Vagina (tissue), 2 donors: ENCODE measurements at regions not wholly inside any gene's neighbourhood (a gene's known extent, or its start where the extent isn't known, plus 50 kb on each side); places are given as distances from the start of the nearest gene placed in this dataset.

Experiments used
- DNase-seq, 2 donors: peaks; one replicate each; pipeline ENCODE4 v3.0.0-alpha.2; 2017; ENCODE audit errors: extremely low spot score in 2 of 2
- H3K27ac ChIP-seq: fragments of 200-600 bp; sonication (generic); one replicate; pipeline ENCODE4 v1.5.1; 2019
- H3K27me3 ChIP-seq: fragments of 200-600 bp; sonication (generic); one replicate; pipeline ENCODE4 v1.5.1; 2019
- H3K36me3 ChIP-seq, 2 donors: fragments of 200-600 bp; sonication (generic); one replicate each; pipeline ENCODE4 v1.5.1; 2017 to 2019
- H3K4me1 ChIP-seq: fragments of 200-600 bp; sonication (generic); one replicate; pipeline ENCODE4 v1.5.1; 2019
- H3K4me3 ChIP-seq, 2 donors: fragments of 200-600 bp; sonication (generic); 1 replicate in 1 of 2; 2 replicates in 1 of 2; pipeline ENCODE4 v1.5.1; 2016 to 2019
- H3K9me3 ChIP-seq: fragments of 200-600 bp; sonication (generic); one replicate; pipeline ENCODE4 v1.5.1; 2019
- POLR2A ChIP-seq, 2 donors: fragments of 450-650 bp; IDR thresholded peaks; one replicate each; pipeline ENCODE4 v1.6.1; 2017; ENCODE audit warnings: antibody characterized with exemption in 2 of 2, mild to moderate bottlenecking in 2 of 2, moderate library complexity in 2 of 2
- POLR2AphosphoS5 ChIP-seq, 2 donors: sonication (generic); formaldehyde crosslinking; IDR thresholded peaks; one replicate each; pipeline ENCODE4 v1.9.0; 2017; ENCODE audit warnings: antibody characterized with exemption in 2 of 2, mild to moderate bottlenecking in 2 of 2, low read depth in 1 of 2; ENCODE audit not compliant: insufficient read depth in 1 of 2
- intact Hi-C: fragments of 100-400 bp; cut with DNase I; formaldehyde crosslinking; loops from one replicate; pipeline ENCODE4 v1.15.1; 2023
- TF ChIP-seq, protein P1 (sequence below), 3 experiments: fragments of 450-650 bp in 2 of 3; fragments of 200-600 bp in 1 of 3; sonication (generic) in 1 of 3; IDR thresholded peaks; one replicate each; pipeline ENCODE4 v1.5.1; 2017 to 2019; ENCODE audit warnings: antibody characterized with exemption in 3 of 3, mild to moderate bottlenecking in 2 of 3, moderate library complexity in 2 of 3

DNA sequence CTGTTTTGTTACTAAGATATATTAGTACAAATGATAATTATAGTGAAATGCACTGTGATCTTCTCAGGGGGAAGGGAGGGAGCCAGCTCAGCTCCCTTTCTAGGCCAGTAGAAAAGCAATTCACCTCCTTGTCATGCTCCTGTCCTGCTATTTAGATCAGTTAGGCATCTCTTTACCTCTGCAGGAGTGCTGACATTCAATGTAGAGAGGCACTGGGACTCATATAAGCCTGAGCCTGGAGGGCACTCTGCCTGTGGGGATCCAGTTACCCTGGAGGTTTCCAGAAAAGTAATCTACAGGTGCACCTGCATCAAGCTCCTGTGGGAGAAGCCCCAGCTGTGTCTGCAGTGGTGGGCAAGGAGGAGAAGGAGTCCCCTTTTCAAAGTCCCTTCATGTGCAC, 277.0 kb downstream of the CPS1 start:
- Histone ChIP-seq H3K27ac (no peak overlapping the region), H3K9me3 (no peaks in the 10 kb centered on the region), H3K27me3 (no peaks in the 10 kb centered on the region), H3K36me3 (no peaks in the 10 kb centered on the region), H3K4me1 (no peaks in the 10 kb centered on the region), H3K4me3 (no peak overlapping the region)
- TF ChIP-seq POLR2AphosphoS5 (IDR thresholded peaks at IDR 0.05; ENCODE audit: insufficient read depth in 1 of 2, low read depth in 1 of 2) (no peak), POLR2A (IDR thresholded peaks at IDR 0.05) (no peak)
- TF ChIP-seq, protein P1, sequence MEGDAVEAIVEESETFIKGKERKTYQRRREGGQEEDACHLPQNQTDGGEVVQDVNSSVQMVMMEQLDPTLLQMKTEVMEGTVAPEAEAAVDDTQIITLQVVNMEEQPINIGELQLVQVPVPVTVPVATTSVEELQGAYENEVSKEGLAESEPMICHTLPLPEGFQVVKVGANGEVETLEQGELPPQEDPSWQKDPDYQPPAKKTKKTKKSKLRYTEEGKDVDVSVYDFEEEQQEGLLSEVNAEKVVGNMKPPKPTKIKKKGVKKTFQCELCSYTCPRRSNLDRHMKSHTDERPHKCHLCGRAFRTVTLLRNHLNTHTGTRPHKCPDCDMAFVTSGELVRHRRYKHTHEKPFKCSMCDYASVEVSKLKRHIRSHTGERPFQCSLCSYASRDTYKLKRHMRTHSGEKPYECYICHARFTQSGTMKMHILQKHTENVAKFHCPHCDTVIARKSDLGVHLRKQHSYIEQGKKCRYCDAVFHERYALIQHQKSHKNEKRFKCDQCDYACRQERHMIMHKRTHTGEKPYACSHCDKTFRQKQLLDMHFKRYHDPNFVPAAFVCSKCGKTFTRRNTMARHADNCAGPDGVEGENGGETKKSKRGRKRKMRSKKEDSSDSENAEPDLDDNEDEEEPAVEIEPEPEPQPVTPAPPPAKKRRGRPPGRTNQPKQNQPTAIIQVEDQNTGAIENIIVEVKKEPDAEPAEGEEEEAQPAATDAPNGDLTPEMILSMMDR (IDR thresholded peaks at IDR 0.05) = no peak
- no peak for DNase-seq
- intact Hi-C loops = no loop called here

DNA sequence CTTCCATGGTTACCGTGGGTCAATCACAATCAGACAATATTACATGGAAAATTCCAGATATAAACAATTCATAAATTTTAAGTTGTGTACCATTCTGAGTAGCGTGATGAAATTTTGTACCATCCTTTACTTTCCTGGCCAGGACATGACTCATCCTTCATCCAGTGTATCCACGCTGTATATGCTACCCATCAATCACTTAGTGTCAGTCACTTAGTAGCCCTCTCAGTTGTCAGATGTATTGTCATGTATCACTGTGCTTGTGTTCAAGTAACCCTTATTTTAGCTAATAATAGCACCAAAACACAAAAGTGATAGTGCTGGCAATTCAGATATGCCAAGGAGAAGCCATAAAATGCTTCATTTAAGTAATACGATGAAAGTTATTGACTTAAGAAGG, 282.6 kb downstream of the CPS1 start:
- Histone ChIP-seq H3K36me3 (no peaks in the 10 kb centered on the region), H3K4me3 (no peak overlapping the region), H3K4me1 (no peaks in the 10 kb centered on the region), H3K27me3 (no peaks in the 10 kb centered on the region), H3K9me3 (no peaks in the 10 kb centered on the region), H3K27ac (no peak overlapping the region)
- intact Hi-C loops = no loop called here
- TF ChIP-seq POLR2AphosphoS5 (IDR thresholded peaks at IDR 0.05; ENCODE audit: insufficient read depth in 1 of 2, low read depth in 1 of 2) = no peak
- TF ChIP-seq, protein P1 (IDR thresholded peaks at IDR 0.05) = no peak
- TF ChIP-seq POLR2A (IDR thresholded peaks at IDR 0.05) = no peak
- DNase-seq = no peak

DNA sequence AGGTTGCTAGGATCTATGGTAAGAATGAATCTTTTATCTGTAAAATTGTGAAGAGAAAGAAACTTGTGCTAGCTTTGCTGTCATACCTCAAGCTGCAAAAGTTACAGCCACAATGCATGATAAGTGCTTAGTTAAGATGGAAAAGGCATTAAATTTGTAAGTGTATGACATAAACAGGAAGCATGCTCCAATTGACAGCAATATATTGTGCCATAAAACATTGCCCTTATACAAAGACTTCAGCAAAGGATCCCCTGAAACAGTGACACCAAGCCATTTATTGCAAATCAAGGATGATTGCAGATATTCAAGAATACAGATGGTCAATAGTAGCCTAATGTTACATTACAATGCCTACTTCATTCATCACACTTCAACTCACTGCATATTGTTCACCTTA, 283.1 kb downstream of the CPS1 start:
- H3K4me1 ChIP-seq = no peaks in the 10 kb centered on the region
- H3K4me3 ChIP-seq = no peak overlapping the region
- H3K27ac ChIP-seq = no peak overlapping the region
- TF ChIP-seq, protein P1 (IDR thresholded peaks at IDR 0.05) = no peak
- TF ChIP-seq POLR2A (IDR thresholded peaks at IDR 0.05) (no peak), POLR2AphosphoS5 (IDR thresholded peaks at IDR 0.05; ENCODE audit: insufficient read depth in 1 of 2, low read depth in 1 of 2) (no peak)
- no peaks in the 10 kb centered on the region for H3K9me3 ChIP-seq
- intact Hi-C loops = no loop called here
- H3K27me3 ChIP-seq = no peaks in the 10 kb centered on the region
- DNase-seq = no peak
- H3K36me3 ChIP-seq = no peaks in the 10 kb centered on the region

DNA sequence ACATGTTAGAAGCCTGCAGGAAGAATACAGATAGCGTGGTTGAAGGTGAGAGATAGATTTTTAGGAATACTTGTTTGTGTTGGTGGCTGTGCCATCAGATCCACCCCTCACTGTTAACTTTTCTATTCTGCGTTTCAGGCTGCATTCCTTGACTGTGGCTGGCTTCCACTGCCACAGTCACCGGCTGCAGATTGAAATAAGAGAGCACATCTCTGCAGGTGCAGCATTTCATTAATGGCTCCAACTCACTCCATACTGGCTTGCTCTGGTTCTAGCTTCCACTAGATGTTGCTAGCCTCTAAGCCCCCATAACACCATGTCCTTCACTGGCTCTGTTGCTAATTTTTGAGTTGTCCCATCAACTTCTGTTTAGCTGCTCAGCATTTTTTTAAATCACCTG, 286.5 kb downstream of the CPS1 start:
- no peaks in the 10 kb centered on the region for H3K9me3 ChIP-seq
- no peaks in the 10 kb centered on the region for H3K27me3 ChIP-seq
- DNase-seq = no peak
- H3K27ac ChIP-seq = no peak overlapping the region
- intact Hi-C loops = no loop called here
- no peaks in the 10 kb centered on the region for H3K4me1 ChIP-seq
- no peaks in the 10 kb centered on the region for H3K36me3 ChIP-seq
- no peak overlapping the region for H3K4me3 ChIP-seq
- TF ChIP-seq POLR2AphosphoS5 (IDR thresholded peaks at IDR 0.05; ENCODE audit: insufficient read depth in 1 of 2, low read depth in 1 of 2) = no peak
- TF ChIP-seq, protein P1 (IDR thresholded peaks at IDR 0.05) = no peak
- no peak for TF ChIP-seq POLR2A (IDR thresholded peaks at IDR 0.05)

DNA sequence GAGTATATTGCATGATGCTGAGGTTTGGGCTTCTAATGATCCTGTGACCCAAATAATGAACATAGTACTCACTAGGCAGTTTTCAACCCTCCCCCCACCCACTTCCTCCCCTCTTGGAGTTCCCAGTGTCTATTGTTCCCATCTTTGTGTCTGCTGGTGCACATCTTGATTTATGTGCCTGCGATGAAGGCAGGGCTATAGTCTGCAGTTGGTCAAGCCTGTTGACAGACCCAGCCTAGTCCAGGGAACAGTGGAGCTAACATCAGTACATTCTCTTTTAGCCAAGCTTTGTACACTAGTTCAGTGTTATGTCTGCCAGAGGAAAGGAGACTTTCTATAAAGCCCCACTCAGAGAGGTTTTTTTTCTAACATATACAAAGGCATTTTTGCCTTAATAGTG, 287.6 kb downstream of the CPS1 start:
- intact Hi-C loops = no loop called here
- no peak for TF ChIP-seq POLR2AphosphoS5 (IDR thresholded peaks at IDR 0.05; ENCODE audit: insufficient read depth in 1 of 2, low read depth in 1 of 2)
- TF ChIP-seq POLR2A (IDR thresholded peaks at IDR 0.05) = no peak
- TF ChIP-seq, protein P1 (IDR thresholded peaks at IDR 0.05) = no peak
- DNase-seq = no peak

More for the DNA sequence above, 287.6 kb downstream of the CPS1 start:
- Histone ChIP-seq H3K9me3 (no peaks in the 10 kb centered on the region), H3K27me3 (no peaks in the 10 kb centered on the region), H3K4me3 (no peak overlapping the region), H3K4me1 (no peaks in the 10 kb centered on the region), H3K27ac (no peak overlapping the region), H3K36me3 (no peaks in the 10 kb centered on the region)
